CD4-positive, alpha-beta T cell (primary cell): ENCODE measurements at regions not wholly inside any gene's neighbourhood (a gene's known extent, or its start where the extent isn't known, plus 50 kb on each side); places are given as distances from the start of the nearest gene placed in this dataset.

Experiments used
- ATAC-seq: fragments of 200-7000 bp; cut with Tn5 transposase; one replicate; pipeline ENCODE4 v1.10.0; 2022; ENCODE audit warnings: mild to moderate bottlenecking; ENCODE audit not compliant: poor library complexity
- CTCF ChIA-PET: fragments of 350-600 bp; sonication (Branson Sonifier 250); formaldehyde crosslinking; loops from one replicate; lab custom pipeline; 2021; ENCODE audit warnings: antibody characterized with exemption, inconsistent platforms; lab: Charles Lee
- POLR2A ChIA-PET: fragments of 350-600 bp; sonication (Branson Sonifier 250); formaldehyde crosslinking; loops from one replicate; lab custom pipeline; 2021; ENCODE audit warnings: antibody characterized with exemption, inconsistent platforms; lab: Charles Lee
- DNase-seq, 14 experiments: peaks; one replicate each; pipeline ENCODE4 v3.0.0-alpha.2; 2013 to 2020; ENCODE audit warnings: mixed read lengths in 2 of 14
- H3K27ac ChIP-seq, 2 donors: one replicate each; pipeline versions ENCODE4 v1.5.1 to v1.7.0; 2013; ENCODE audit warnings: low read length in 2 of 2, low read depth in 1 of 2, mild to moderate bottlenecking in 1 of 2
- H3K27me3 ChIP-seq, 2 experiments: 1 replicate in 1 of 2; 2 replicates in 1 of 2; pipeline versions ENCODE4 v1.6.1 to v1.7.0; 2013; ENCODE audit warnings: low read length in 2 of 2, control low read depth in 1 of 2, mild to moderate bottlenecking in 1 of 2, moderate library complexity in 1 of 2; ENCODE audit not compliant: insufficient read depth in 2 of 2, control insufficient read depth in 1 of 2
- H3K36me3 ChIP-seq: one replicate; pipeline ENCODE4 v1.6.1; 2013; ENCODE audit warnings: low read length, control low read depth; ENCODE audit not compliant: insufficient read depth
- H3K4me1 ChIP-seq: one replicate; pipeline ENCODE4 v1.6.1; 2013; ENCODE audit warnings: low read length, control low read depth; ENCODE audit not compliant: insufficient read depth
- H3K4me3 ChIP-seq: one replicate; pipeline ENCODE4 v1.5.1; 2013; ENCODE audit warnings: mild to moderate bottlenecking, low read length, moderate library complexity
- H3K9me3 ChIP-seq, 2 experiments: 1 replicate in 1 of 2; 2 replicates in 1 of 2; pipeline versions ENCODE4 v1.6.1 to v1.7.0; 2013; ENCODE audit warnings: low read length in 2 of 2, mild to moderate bottlenecking in 2 of 2, control low read depth in 1 of 2, moderate library complexity in 1 of 2; ENCODE audit not compliant: control insufficient read depth in 1 of 2, insufficient read depth in 1 of 2
- H3K27ac Mint-ChIP-seq: one replicate; pipeline ENCODE4 v1.8.0; 2020; ENCODE audit warnings: mixed read lengths
- H3K27me3 Mint-ChIP-seq: one replicate; pipeline ENCODE4 v1.8.0; 2021; ENCODE audit warnings: mixed read lengths
- H3K36me3 Mint-ChIP-seq: one replicate; pipeline ENCODE4 v1.8.0; 2021; ENCODE audit warnings: low read depth, mixed read lengths
- H3K4me1 Mint-ChIP-seq: one replicate; pipeline ENCODE4 v1.8.0; 2021; ENCODE audit warnings: low read depth, mixed read lengths
- H3K4me3 Mint-ChIP-seq: one replicate; pipeline ENCODE4 v1.8.0; 2020; ENCODE audit warnings: mild to moderate bottlenecking, mixed read lengths
- H3K9me3 Mint-ChIP-seq: one replicate; pipeline ENCODE4 v1.8.0; 2020; ENCODE audit warnings: mixed read lengths
- intact Hi-C, 2 experiments: fragments of 100-400 bp; cut with DNase I in 1 of 2; cut with micrococcal nuclease in 1 of 2; formaldehyde crosslinking; loops; one replicate each; pipeline versions ENCODE4 v1.15.1 to v1.9.0; 2023 to 2025; cut with DNase I, micrococcal nuclease
- TF ChIP-seq, protein P1 (sequence below): fragments of 200-600 bp; IDR thresholded peaks from one replicate; pipeline ENCODE4 v1.8.0; 2022; ENCODE audit warnings: antibody characterized with exemption, mild to moderate bottlenecking

DNA sequence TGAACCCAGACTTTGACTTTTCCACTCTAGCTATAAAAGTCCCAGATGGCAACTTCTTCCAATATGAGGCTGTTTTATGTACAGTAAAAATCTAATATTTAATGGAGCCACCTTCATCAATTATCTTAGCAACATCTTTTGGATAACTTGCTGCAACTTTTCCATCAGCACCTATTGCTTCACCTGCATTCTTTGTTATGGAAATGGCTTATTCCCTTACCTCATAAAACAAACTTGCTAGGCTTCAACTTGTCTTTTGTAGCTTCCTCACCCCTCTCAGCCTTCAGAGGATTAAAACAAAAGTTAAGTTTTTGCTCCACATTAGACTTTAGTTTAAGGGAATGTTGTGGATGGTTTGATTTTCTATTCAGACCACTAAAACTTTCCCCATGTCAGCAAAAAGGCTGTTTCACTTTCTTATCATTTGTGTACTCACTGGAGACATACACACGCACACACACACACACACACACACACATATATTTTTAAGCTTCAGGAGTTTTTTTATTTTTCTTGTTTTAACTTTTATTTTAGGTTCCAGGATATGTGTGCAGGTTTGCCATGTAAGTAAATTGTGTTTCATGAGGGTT is 1296.1 kb upstream of the PABPC4L start:
- no peak overlapping the region for H3K4me3 Mint-ChIP-seq
- H3K36me3 Mint-ChIP-seq, result no peaks in the 10 kb centered on the region
- intact Hi-C loops, result no loop called here
- H3K9me3 Mint-ChIP-seq, result peaks cover 6% of the 10 kb centered on the region
- H3K4me3 ChIP-seq, result no peak overlapping the region
- H3K36me3 ChIP-seq, result no peaks in the 10 kb centered on the region
- H3K4me1 ChIP-seq, result no peaks in the 10 kb centered on the region
- no peak overlapping the region for H3K27ac ChIP-seq
- H3K4me1 Mint-ChIP-seq, result no peaks in the 10 kb centered on the region
- ChIA-PET CTCF (no interaction called here), POLR2A (no interaction called here)
- H3K9me3 ChIP-seq, result no peaks in the 10 kb centered on the region
- no peaks in the 10 kb centered on the region for H3K27me3 ChIP-seq
- no peak overlapping the region for H3K27ac Mint-ChIP-seq
- DNase-seq (no peak), ATAC-seq (no peak)
- H3K27me3 Mint-ChIP-seq, result no peaks in the 10 kb centered on the region
- TF ChIP-seq, protein P1, sequence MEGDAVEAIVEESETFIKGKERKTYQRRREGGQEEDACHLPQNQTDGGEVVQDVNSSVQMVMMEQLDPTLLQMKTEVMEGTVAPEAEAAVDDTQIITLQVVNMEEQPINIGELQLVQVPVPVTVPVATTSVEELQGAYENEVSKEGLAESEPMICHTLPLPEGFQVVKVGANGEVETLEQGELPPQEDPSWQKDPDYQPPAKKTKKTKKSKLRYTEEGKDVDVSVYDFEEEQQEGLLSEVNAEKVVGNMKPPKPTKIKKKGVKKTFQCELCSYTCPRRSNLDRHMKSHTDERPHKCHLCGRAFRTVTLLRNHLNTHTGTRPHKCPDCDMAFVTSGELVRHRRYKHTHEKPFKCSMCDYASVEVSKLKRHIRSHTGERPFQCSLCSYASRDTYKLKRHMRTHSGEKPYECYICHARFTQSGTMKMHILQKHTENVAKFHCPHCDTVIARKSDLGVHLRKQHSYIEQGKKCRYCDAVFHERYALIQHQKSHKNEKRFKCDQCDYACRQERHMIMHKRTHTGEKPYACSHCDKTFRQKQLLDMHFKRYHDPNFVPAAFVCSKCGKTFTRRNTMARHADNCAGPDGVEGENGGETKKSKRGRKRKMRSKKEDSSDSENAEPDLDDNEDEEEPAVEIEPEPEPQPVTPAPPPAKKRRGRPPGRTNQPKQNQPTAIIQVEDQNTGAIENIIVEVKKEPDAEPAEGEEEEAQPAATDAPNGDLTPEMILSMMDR, result no peak

DNA sequence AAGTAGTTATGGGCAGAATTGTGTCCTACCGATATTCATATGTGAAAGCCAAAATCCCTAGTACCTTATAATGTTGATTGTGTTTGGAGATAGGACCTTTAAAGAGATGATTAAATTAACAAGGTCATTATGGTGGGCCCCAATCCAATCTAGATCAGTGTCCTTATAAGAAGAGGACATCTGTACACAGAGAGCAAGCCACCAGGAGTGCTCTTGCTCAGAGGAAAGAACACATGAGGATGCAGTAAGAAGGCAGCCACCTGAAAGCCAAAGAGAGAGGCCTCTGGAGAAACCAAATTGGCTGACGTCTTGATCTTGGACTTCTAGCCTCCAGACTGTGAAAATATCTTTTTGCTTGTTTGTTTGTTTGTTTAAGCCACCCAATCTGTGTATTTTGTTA is 1290.8 kb upstream of the PABPC4L start:
- no peak overlapping the region for H3K27ac Mint-ChIP-seq
- no peak for ATAC-seq
- Histone ChIP-seq H3K9me3 (no peaks in the 10 kb centered on the region), H3K4me1 (no peaks in the 10 kb centered on the region), H3K4me3 (no peak overlapping the region), H3K36me3 (no peaks in the 10 kb centered on the region), H3K27ac (no peak overlapping the region), H3K27me3 (no peaks in the 10 kb centered on the region)
- H3K4me1 Mint-ChIP-seq, result no peaks in the 10 kb centered on the region
- CTCF ChIA-PET, result no interaction called here
- peaks cover 6% of the 10 kb centered on the region for H3K9me3 Mint-ChIP-seq
- no peaks in the 10 kb centered on the region for H3K36me3 Mint-ChIP-seq
- no peak overlapping the region for H3K4me3 Mint-ChIP-seq
- POLR2A ChIA-PET, result no interaction called here
- intact Hi-C loops, result no loop called here
- no peak for DNase-seq
- H3K27me3 Mint-ChIP-seq, result no peaks in the 10 kb centered on the region
- TF ChIP-seq, protein P1, result no peak

DNA sequence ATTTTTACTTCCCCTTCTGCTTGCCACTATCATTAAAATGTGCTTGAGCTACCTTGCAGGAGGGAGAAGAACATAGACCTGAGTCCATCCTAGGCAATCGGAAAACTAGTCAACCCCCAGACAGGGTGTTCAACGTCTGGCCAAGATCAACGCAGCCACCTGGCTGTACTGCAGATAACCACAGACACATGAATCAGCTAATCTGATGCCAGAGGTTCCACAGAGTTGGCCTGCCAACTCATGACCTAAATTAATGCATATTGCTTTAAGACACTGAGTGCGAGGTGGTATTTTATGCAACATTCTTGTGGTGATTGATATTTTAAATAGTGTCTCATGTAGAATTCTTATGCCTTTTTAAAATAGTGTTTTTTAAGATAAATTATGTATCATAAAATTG is 1283.8 kb upstream of the PABPC4L start:
- H3K4me1 Mint-ChIP-seq, result no peaks in the 10 kb centered on the region
- ATAC-seq (no peak), DNase-seq (no peak)
- H3K4me1 ChIP-seq, result no peaks in the 10 kb centered on the region
- H3K27me3 Mint-ChIP-seq, result no peaks in the 10 kb centered on the region
- CTCF ChIA-PET, result no interaction called here
- H3K9me3 Mint-ChIP-seq, result peaks cover 11% of the 10 kb centered on the region
- intact Hi-C loops, result no loop called here
- H3K4me3 ChIP-seq, result no peak overlapping the region
- TF ChIP-seq, protein P1, result no peak
- H3K36me3 Mint-ChIP-seq, result no peaks in the 10 kb centered on the region
- H3K27me3 ChIP-seq, result no peaks in the 10 kb centered on the region
- H3K27ac Mint-ChIP-seq, result no peak overlapping the region
- no peaks in the 10 kb centered on the region for H3K9me3 ChIP-seq
- H3K4me3 Mint-ChIP-seq, result no peak overlapping the region
- H3K27ac ChIP-seq, result no peak overlapping the region
- POLR2A ChIA-PET, result no interaction called here
- H3K36me3 ChIP-seq, result no peaks in the 10 kb centered on the region
